ENCODE measurements at regions not wholly inside any gene's neighbourhood (a gene's known extent, or its start where the extent isn't known, plus 50 kb on each side); places are given as distances from the start of the nearest gene placed in this dataset.

DNA sequence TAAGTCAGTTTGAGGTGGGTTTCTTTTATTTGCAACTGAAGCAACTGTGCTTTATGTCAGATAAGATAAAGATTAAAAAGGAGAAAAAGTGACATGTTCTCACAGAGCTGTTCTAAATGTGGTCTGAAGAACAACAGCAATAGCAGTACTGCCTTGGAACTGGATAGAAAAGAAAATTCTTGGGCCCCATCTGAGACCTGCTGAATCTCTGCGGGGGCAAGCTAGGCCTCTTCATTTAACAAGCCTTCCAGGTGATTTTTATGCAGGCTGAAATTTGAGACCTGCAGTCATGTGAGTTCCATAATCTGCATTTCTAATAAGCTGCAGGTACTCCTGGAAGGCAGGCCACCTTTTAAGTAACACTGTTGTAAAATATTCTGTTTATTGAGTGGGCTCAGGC is 91.4 kb upstream of the CTSC start:
- TF ChIP-seq POLR2AphosphoS5 (IDR thresholded peaks at IDR 0.05; ENCODE audit: low read depth, low read length) (no peak), POLR2A (IDR thresholded peaks at IDR 0.05; ENCODE audit: low read depth, low read length) (no peak), SPI1 (IDR thresholded peaks at IDR 0.05; ENCODE audit: low read depth, low read length) (no peak)

Data from GM12891 (cell line).